AG04450 (cell line): ENCODE measurements at regions not wholly inside any gene's neighbourhood (a gene's known extent, or its start where the extent isn't known, plus 50 kb on each side); places are given as distances from the start of the nearest gene placed in this dataset.

ENCODE experiments used
- CTCF ChIA-PET: fragments of 300-600, 350-600 bp; formaldehyde crosslinking; extraction: SDS; loops from one replicate; lab custom pipeline; 2022; ENCODE audit warnings: antibody characterized with exemption, inconsistent platforms; lab: Charles Lee
- POLR2A ChIA-PET: fragments of 350-600 bp; formaldehyde crosslinking; extraction: SDS; loops from one replicate; lab custom pipeline; 2021; ENCODE audit warnings: antibody characterized with exemption, inconsistent platforms; lab: Yijun Ruan, JAX
- DNase-seq: peaks from one replicate; pipeline ENCODE4 v3.0.0-alpha.2; 2011; ENCODE audit warnings: low read depth, low spot score
- H3K27ac ChIP-seq: one replicate; pipeline ENCODE4 v1.5.1; 2012; ENCODE audit warnings: low read depth, low read length, control low read depth
- H3K27me3 ChIP-seq: one replicate; pipeline ENCODE4 v1.6.0; 2012; ENCODE audit warnings: low read length; ENCODE audit not compliant: control insufficient read depth, insufficient read depth
- H3K4me3 ChIP-seq: 2 replicates; pipeline ENCODE4 v1.5.1; 2011; ENCODE audit warnings: mild to moderate bottlenecking, low read depth, low read length, control low read depth
- H3K9me3 ChIP-seq: 2 replicates; pipeline ENCODE4 v1.5.1; 2012; ENCODE audit warnings: low read length; ENCODE audit not compliant: control insufficient read depth, insufficient read depth
- TF ChIP-seq, protein P1 (sequence below): IDR thresholded peaks from 2 replicates; pipeline ENCODE4 v1.5.1; 2011; ENCODE audit warnings: low read depth, low read length, control low read depth, inconsistent platforms

DNA sequence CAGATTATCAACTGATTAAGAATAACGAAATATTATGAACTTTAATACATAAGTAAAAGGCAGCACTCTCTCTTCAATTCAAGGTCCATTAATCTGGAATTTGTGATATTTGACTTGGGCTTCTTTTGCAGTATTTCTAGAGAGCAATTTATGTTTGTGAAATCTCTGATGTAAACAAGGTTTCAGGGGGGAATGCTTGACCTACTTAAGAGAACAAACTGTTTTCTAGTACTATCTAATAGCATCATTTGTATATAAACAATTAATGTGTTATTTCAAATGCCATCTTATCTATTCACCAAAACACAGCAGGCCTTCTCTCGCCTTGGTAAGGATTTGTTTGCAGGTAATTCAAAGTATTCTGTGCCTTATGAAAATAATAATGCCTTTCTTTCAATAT, 103.6 kb upstream of the FST start:
- ChIA-PET POLR2A (no interaction called here), CTCF (no interaction called here)
- TF ChIP-seq, protein P1, sequence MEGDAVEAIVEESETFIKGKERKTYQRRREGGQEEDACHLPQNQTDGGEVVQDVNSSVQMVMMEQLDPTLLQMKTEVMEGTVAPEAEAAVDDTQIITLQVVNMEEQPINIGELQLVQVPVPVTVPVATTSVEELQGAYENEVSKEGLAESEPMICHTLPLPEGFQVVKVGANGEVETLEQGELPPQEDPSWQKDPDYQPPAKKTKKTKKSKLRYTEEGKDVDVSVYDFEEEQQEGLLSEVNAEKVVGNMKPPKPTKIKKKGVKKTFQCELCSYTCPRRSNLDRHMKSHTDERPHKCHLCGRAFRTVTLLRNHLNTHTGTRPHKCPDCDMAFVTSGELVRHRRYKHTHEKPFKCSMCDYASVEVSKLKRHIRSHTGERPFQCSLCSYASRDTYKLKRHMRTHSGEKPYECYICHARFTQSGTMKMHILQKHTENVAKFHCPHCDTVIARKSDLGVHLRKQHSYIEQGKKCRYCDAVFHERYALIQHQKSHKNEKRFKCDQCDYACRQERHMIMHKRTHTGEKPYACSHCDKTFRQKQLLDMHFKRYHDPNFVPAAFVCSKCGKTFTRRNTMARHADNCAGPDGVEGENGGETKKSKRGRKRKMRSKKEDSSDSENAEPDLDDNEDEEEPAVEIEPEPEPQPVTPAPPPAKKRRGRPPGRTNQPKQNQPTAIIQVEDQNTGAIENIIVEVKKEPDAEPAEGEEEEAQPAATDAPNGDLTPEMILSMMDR, result no peak
- no peaks in the 10 kb centered on the region for H3K27me3 ChIP-seq
- no peak for DNase-seq
- no peak overlapping the region for H3K4me3 ChIP-seq
- H3K9me3 ChIP-seq, result no peaks in the 10 kb centered on the region
- H3K27ac ChIP-seq, result no peak overlapping the region

DNA sequence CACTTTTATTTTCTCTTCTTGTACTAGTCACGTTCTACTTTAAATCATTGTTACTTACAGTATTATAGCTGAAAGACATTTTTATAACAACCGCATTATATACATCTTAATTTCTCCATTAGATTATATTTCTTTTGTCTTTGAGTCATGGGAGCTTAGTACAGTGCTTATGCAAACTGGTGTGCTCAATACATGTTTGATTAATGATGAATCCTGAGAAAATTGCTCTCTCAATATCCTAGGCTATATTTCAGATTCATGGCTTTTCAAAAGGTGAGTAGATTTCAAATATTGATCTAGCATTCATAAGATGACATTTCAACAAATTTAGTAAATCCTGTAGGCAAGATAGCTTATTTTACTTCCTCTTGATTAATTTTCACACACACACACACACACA, 102.2 kb upstream of the FST start:
- POLR2A ChIA-PET, result no interaction called here
- TF ChIP-seq, protein P1, result no peak
- no peaks in the 10 kb centered on the region for H3K27me3 ChIP-seq
- no peak for DNase-seq
- CTCF ChIA-PET, result no interaction called here
- H3K9me3 ChIP-seq, result no peaks in the 10 kb centered on the region
- no peak overlapping the region for H3K27ac ChIP-seq
- no peak overlapping the region for H3K4me3 ChIP-seq

DNA sequence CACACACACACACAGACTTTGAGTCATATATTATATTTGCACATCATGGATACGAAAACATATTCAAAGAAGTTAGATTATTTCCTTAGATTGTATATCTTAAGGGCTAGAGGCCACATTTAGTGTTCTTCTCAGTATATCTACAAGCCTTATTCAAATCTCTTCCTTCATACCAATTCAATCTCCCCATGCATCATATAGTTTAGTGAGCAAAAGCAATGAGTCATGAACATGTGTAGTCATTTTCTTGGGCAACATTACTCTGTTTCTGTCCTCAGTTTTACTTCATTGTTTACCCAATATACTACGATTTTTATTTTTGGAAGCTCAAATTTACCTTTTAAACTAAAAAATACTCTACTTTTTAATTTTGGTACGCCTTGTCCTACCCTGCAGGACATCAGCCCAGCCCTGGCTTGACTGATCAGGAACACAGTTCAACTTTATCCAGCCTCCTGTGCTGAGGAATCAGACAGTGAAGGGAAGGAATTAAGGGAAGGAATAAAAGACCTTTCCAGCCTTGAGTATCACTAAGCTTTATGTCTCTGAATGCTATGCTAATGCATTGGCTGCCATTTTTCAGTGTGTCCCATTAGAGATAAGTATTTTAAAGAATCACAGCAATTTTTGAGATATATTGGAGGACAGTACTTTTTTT, 101.7 kb upstream of the FST start:
- Histone ChIP-seq H3K27me3 (no peaks in the 10 kb centered on the region), H3K4me3 (no peak overlapping the region), H3K9me3 (no peaks in the 10 kb centered on the region), H3K27ac (peak overlapping the region; percentile 63)
- ChIA-PET POLR2A (interaction anchor here (0.6 kb wide), 1 partner anchor 12 kb away, joined by 3 read pairs; no protein-coding TSS in a partner anchor), CTCF (interaction anchor here (0.6 kb wide), 1 partner anchor 12 kb away, joined by 3 read pairs; no protein-coding TSS in a partner anchor)
- DNase-seq, result no peak
- TF ChIP-seq, protein P1, result no peak

DNA sequence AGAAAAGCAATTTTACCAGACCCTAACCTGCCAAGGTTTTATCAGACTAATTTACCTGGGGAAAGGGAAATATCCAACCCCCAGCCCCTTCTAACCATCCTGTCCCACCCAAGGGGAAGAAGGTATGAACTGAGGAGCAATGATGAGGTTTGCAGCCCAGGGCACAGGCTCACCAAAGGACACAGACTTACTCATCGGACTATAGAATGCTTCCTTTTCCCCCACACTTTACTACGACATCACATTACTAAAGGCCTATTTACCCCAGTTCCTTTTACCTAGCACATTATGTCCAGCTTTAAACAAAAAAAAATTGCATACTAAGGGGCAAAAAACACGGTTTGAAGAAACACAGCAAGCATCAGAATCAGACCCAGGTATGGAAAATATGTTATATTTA, 94.1 kb upstream of the FST start:
- Histone ChIP-seq H3K27me3 (no peaks in the 10 kb centered on the region), H3K4me3 (no peak overlapping the region), H3K9me3 (no peaks in the 10 kb centered on the region), H3K27ac (no peak overlapping the region)
- POLR2A ChIA-PET, result no interaction called here
- CTCF ChIA-PET, result no interaction called here
- TF ChIP-seq, protein P1, result no peak
- no peak for DNase-seq

DNA sequence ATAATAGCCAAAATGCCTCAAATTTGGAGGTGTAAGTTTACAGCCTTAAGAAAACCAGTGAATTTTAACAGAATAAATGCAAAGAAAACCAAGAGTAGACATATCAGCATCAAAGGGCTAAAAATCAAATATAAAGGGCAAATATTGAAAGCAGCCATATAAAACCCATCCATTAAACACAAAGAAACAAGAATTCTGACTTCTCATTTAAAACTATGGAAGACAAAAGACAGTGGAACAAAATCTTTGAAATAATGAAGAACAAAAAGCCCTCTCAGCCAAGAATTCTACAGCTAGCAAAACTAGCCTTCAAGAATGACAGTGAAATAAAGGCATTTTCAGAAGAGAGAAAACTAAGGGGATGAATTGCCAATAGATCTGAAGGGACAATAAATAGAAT, 91.3 kb upstream of the FST start:
- ChIA-PET CTCF (no interaction called here), POLR2A (no interaction called here)
- Histone ChIP-seq H3K27me3 (no peaks in the 10 kb centered on the region), H3K4me3 (no peak overlapping the region), H3K9me3 (no peaks in the 10 kb centered on the region), H3K27ac (no peak overlapping the region)
- TF ChIP-seq, protein P1, result no peak
- DNase-seq, result no peak
